A549 (cell line): ENCODE measurements at regions not wholly inside any gene's neighbourhood (a gene's known extent, or its start where the extent isn't known, plus 50 kb on each side); places are given as distances from the start of the nearest gene placed in this dataset.

Source experiments
- ATAC-seq, 2 experiments: fragments of 200-7000 bp in 1 of 2; fragments of >200 bp in 1 of 2; cut with Nextera tagmentation in 1 of 2; cut with Tn5 transposase in 1 of 2; 3 replicates each; pipeline versions ENCODE4 v1.8.0 to v1.9.1; 2018 to 2020; ENCODE audit warnings: mild to moderate bottlenecking in 1 of 2, moderate library complexity in 1 of 2
- CTCF ChIA-PET: fragments of 300-600 bp; sonication (Branson Sonifier 250); formaldehyde crosslinking; extraction: SDS; loops from one replicate; lab custom pipeline; 2021; ENCODE audit warnings: antibody characterized with exemption, inconsistent platforms; lab: Yijun Ruan, JAX
- POLR2A ChIA-PET: fragments of 350-600 bp; formaldehyde crosslinking; extraction: SDS; loops from one replicate; lab custom pipeline; 2021; ENCODE audit warnings: antibody characterized with exemption, inconsistent platforms; lab: Yijun Ruan, JAX
- DNase-seq, 2 experiments: peaks; one replicate each; pipeline versions ENCODE4 v3.0.0 to v3.0.0-alpha.2; 2011 to 2016; ENCODE audit warnings: low read depth in 1 of 2, low spot score in 1 of 2
- FAIRE-seq: peaks from 2 replicates; lab custom pipeline; 2011; peaks lifted over from hg19 to GRCh38; lab: Jason Lieb, UNC
- H3K27ac ChIP-seq, 2 experiments: fragments of >200 bp; sonication (Bioruptor Twin); formaldehyde crosslinking; 3 replicates each; pipeline ENCODE4 v1.5.1; 2016 to 2017
- H3K4me1 ChIP-seq: fragments of >200 bp; sonication (Bioruptor Twin); formaldehyde crosslinking; 3 replicates; pipeline ENCODE4 v1.6.1; 2016
- H3K4me2 ChIP-seq: fragments of >200 bp; sonication (Bioruptor Twin); formaldehyde crosslinking; 3 replicates; pipeline ENCODE4 v1.6.1; 2016
- H3K4me3 ChIP-seq: fragments of >200 bp; sonication (Bioruptor Twin); formaldehyde crosslinking; 3 replicates; pipeline ENCODE4 v1.5.1; 2016
- H3K9me3 ChIP-seq: fragments of >200 bp; sonication (Bioruptor Twin); formaldehyde crosslinking; 3 replicates; pipeline ENCODE4 v1.6.1; 2016
- CEBPB ChIP-seq, 2 experiments: fragments of >200 bp in 1 of 2; sonication (Bioruptor Twin) in 1 of 2; formaldehyde crosslinking in 1 of 2; IDR thresholded peaks; 2 replicates each; pipeline ENCODE4 v1.6.1; 2012 to 2016
- CHD4 ChIP-seq: fragments of 200-600 bp; sonication (generic); IDR thresholded peaks from 2 replicates; pipeline ENCODE4 v1.6.1; 2016; ENCODE audit warnings: antibody characterized with exemption, mild to moderate bottlenecking, borderline replicate concordance
- EP300 ChIP-seq, 2 experiments: fragments of >200 bp; sonication (Bioruptor Twin); formaldehyde crosslinking; IDR thresholded peaks; 2 replicates in 1 of 2; 3 replicates in 1 of 2; pipeline ENCODE4 v1.6.1; 2016 to 2017
- GATA3 ChIP-seq: IDR thresholded peaks from 2 replicates; pipeline ENCODE4 v1.6.1; 2012; ENCODE audit warnings: borderline replicate concordance
- HEYL ChIP-seq: fragments of 250-450 bp; sonication (Bioruptor Pico); IDR thresholded peaks from 2 replicates; pipeline ENCODE4 v1.8.0; 2021; ENCODE audit warnings: mild to moderate bottlenecking, moderate library complexity
- HOXB5 ChIP-seq: fragments of 250-450 bp; sonication (Bioruptor Pico); IDR thresholded peaks from 2 replicates; pipeline ENCODE4 v1.5.0; 2020; ENCODE audit warnings: mild to moderate bottlenecking, moderate library complexity
- JUN ChIP-seq, 2 experiments: fragments of >200 bp; sonication (Bioruptor Twin); formaldehyde crosslinking; IDR thresholded peaks; 2 replicates in 1 of 2; 3 replicates in 1 of 2; pipeline ENCODE4 v1.6.1; 2016 to 2017
- JUNB ChIP-seq: fragments of >200 bp; sonication (Bioruptor Twin); formaldehyde crosslinking; IDR thresholded peaks from 2 replicates; pipeline ENCODE4 v1.6.1; 2016
- KDM5A ChIP-seq: fragments of 200-600 bp; sonication (generic); IDR thresholded peaks from 2 replicates; pipeline ENCODE4 v1.6.1; 2016; ENCODE audit warnings: antibody characterized with exemption, mild to moderate bottlenecking
- NR3C1 ChIP-seq: fragments of >200 bp; sonication (Bioruptor Twin); formaldehyde crosslinking; IDR thresholded peaks from 3 replicates; pipeline ENCODE4 v1.6.1; 2017
- PHF8 ChIP-seq: fragments of 200-600 bp; sonication (generic); IDR thresholded peaks from 2 replicates; pipeline ENCODE4 v1.6.1; 2016; ENCODE audit warnings: low read depth, mild to moderate bottlenecking, antibody characterized with exemption, moderate library complexity, borderline replicate concordance
- POLR2AphosphoS2 ChIP-seq: conservative IDR thresholded peaks from 2 replicates; pipeline ENCODE4 v1.6.1; 2012; ENCODE audit warnings: low read length, improper control_type of control experiment, inconsistent platforms
- TFCP2L1 ChIP-seq: fragments of 250-450 bp; sonication (Bioruptor Pico); IDR thresholded peaks from 2 replicates; pipeline ENCODE4 v1.5.0; 2021; ENCODE audit warnings: mild to moderate bottlenecking
- ZC3H11A ChIP-seq: fragments of 450-650 bp; IDR thresholded peaks from 2 replicates; pipeline ENCODE4 v1.6.1; 2014; ENCODE audit warnings: antibody characterized with exemption, mild to moderate bottlenecking
- ZFP36 ChIP-seq: fragments of 450-650 bp; IDR thresholded peaks from 2 replicates; pipeline ENCODE4 v1.6.1; 2014; ENCODE audit warnings: borderline replicate concordance; ENCODE audit not compliant: partially characterized antibody
- WGBS: methylation state at CpG from one replicate; pipeline ENCODE4 v1.1.6; 2017; ENCODE audit errors: missing lambda C conversion rate; 5-methylcytosine and 5-hydroxymethylcytosine counted together
- TF ChIP-seq, protein P1 (sequence below): fragments of >200 bp; sonication (Bioruptor Twin); formaldehyde crosslinking; IDR thresholded peaks from 2 replicates; pipeline ENCODE4 v1.6.1; 2016
- TF ChIP-seq, protein P2 (sequence below): fragments of 450-650 bp; IDR thresholded peaks from 2 replicates; pipeline ENCODE4 v1.6.1; 2014; ENCODE audit warnings: antibody characterized with exemption
- TF ChIP-seq, protein P3 (sequence below): fragments of >200 bp; sonication (Bioruptor Twin); formaldehyde crosslinking; IDR thresholded peaks from 3 replicates; pipeline ENCODE4 v1.6.1; 2016
- TF ChIP-seq, protein P4 (sequence below): fragments of 150-350 bp; IDR thresholded peaks from 2 replicates; pipeline ENCODE4 v1.6.1; 2014; ENCODE audit warnings: low read depth, mild to moderate bottlenecking, low read length
- TF ChIP-seq, protein P5 (sequence below): IDR thresholded peaks from 2 replicates; pipeline ENCODE4 v1.6.1; 2012; ENCODE audit warnings: low read depth, borderline replicate concordance
- TF ChIP-seq, protein P6 (sequence below): fragments of 250-450 bp; sonication (Bioruptor Pico); IDR thresholded peaks from 2 replicates; pipeline ENCODE4 v1.5.0; 2020; ENCODE audit warnings: low read depth, mild to moderate bottlenecking, moderate library complexity
- TF ChIP-seq, protein P7 (sequence below): fragments of 200-600 bp; sonication (generic); IDR thresholded peaks from 2 replicates; pipeline ENCODE4 v1.6.1; 2016; ENCODE audit warnings: antibody characterized with exemption, mild to moderate bottlenecking, moderate library complexity

DNA sequence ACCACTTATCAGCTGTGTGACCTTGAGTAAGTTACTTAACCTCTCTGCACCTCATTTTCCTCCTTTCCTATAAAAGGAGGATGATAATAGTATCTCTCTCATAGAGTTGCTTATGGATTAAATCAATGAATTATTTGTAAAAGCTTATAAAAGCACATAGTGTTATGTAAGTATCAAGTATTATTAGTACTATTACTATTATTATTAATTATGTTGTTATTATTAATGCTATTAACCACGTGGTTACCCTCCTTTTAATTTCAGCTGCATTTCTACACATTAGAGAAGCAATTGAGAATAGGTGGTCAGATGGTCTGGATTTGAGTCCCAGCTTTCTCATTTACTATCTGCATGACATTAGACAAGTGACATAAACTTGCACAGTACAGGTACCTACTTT lies 58.1 kb upstream of the WNT4 start:
- WGBS: 0% methylated on average over 1 of the region's 1 CpG
- ChIA-PET CTCF (interaction anchor here (2.0 kb wide), 1 partner anchor 10 kb away, joined by 5 read pairs; no protein-coding TSS in a partner anchor), POLR2A (no interaction called here)
- DNase-seq (no peak), ATAC-seq (no peak), FAIRE-seq (no peak)
- no peaks in the 10 kb centered on the region for H3K9me3 ChIP-seq
- H3K27ac ChIP-seq: no peak overlapping the region
- no peak overlapping the region for H3K4me3 ChIP-seq
- TF ChIP-seq, protein P1, sequence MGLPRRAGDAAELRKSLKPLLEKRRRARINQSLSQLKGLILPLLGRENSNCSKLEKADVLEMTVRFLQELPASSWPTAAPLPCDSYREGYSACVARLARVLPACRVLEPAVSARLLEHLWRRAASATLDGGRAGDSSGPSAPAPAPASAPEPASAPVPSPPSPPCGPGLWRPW: no peak
- TF ChIP-seq GATA3: no peak
- TF ChIP-seq, protein P2, sequence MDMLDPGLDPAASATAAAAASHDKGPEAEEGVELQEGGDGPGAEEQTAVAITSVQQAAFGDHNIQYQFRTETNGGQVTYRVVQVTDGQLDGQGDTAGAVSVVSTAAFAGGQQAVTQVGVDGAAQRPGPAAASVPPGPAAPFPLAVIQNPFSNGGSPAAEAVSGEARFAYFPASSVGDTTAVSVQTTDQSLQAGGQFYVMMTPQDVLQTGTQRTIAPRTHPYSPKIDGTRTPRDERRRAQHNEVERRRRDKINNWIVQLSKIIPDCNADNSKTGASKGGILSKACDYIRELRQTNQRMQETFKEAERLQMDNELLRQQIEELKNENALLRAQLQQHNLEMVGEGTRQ: no peak
- no peak for TF ChIP-seq NR3C1
- no peak for TF ChIP-seq PHF8
- no peak for TF ChIP-seq JUN (IDR thresholded peaks at IDR 0.05)
- TF ChIP-seq HOXB5 (CRISPR knock-in tag): no peak
- no peak for TF ChIP-seq JUNB
- TF ChIP-seq, protein P3, sequence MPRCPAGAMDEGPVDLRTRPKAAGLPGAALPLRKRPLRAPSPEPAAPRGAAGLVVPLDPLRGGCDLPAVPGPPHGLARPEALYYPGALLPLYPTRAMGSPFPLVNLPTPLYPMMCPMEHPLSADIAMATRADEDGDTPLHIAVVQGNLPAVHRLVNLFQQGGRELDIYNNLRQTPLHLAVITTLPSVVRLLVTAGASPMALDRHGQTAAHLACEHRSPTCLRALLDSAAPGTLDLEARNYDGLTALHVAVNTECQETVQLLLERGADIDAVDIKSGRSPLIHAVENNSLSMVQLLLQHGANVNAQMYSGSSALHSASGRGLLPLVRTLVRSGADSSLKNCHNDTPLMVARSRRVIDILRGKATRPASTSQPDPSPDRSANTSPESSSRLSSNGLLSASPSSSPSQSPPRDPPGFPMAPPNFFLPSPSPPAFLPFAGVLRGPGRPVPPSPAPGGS: no peak
- no peak for TF ChIP-seq KDM5A
- TF ChIP-seq, protein P4, sequence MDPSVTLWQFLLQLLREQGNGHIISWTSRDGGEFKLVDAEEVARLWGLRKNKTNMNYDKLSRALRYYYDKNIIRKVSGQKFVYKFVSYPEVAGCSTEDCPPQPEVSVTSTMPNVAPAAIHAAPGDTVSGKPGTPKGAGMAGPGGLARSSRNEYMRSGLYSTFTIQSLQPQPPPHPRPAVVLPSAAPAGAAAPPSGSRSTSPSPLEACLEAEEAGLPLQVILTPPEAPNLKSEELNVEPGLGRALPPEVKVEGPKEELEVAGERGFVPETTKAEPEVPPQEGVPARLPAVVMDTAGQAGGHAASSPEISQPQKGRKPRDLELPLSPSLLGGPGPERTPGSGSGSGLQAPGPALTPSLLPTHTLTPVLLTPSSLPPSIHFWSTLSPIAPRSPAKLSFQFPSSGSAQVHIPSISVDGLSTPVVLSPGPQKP: no peak
- TF ChIP-seq CEBPB (IDR thresholded peaks at IDR 0.05): no peak
- TF ChIP-seq POLR2AphosphoS2: no peak
- no peak for TF ChIP-seq CHD4
- no peak overlapping the region for H3K4me2 ChIP-seq
- H3K4me1 ChIP-seq: no peaks in the 10 kb centered on the region

DNA sequence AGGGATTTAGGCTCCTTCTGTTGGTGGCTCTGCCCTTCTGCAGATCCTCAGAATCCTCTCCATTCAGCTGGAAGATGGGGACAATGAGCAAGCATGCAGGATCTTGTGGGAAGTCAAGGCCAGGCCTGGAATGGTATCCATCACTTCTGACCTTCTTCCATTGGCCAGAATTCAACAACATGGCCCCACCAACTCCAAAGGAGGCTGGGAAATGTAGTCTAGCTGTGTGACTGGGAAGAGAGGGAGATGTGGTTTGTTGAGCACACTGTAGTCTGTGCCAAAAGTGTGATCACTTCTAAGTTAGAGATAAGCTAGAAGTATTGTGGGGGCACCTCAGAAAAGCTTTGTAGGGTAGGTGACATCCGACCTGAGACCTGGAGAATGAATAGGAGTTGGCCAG lies 60.4 kb upstream of the WNT4 start:
- FAIRE-seq (no peak), DNase-seq (no peak), ATAC-seq (no peak)
- CTCF ChIA-PET: interaction anchor here (0.6 to 1.9 kb wide), 4 partner anchors 9 to 72 kb away, joined by 3 to 6 read pairs (median 4); no protein-coding TSS in a partner anchor
- 18% methylated on average over 1 of the region's 1 CpG for WGBS
- no peak overlapping the region for H3K4me2 ChIP-seq
- TF ChIP-seq ZC3H11A: no peak
- TF ChIP-seq, protein P5, sequence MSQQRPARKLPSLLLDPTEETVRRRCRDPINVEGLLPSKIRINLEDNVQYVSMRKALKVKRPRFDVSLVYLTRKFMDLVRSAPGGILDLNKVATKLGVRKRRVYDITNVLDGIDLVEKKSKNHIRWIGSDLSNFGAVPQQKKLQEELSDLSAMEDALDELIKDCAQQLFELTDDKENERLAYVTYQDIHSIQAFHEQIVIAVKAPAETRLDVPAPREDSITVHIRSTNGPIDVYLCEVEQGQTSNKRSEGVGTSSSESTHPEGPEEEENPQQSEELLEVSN: no peak
- TF ChIP-seq, protein P3: no peak
- no peak overlapping the region for H3K4me3 ChIP-seq
- no peaks in the 10 kb centered on the region for H3K9me3 ChIP-seq
- no peak overlapping the region for H3K27ac ChIP-seq
- no peaks in the 10 kb centered on the region for H3K4me1 ChIP-seq
- POLR2A ChIA-PET: no interaction called here

DNA sequence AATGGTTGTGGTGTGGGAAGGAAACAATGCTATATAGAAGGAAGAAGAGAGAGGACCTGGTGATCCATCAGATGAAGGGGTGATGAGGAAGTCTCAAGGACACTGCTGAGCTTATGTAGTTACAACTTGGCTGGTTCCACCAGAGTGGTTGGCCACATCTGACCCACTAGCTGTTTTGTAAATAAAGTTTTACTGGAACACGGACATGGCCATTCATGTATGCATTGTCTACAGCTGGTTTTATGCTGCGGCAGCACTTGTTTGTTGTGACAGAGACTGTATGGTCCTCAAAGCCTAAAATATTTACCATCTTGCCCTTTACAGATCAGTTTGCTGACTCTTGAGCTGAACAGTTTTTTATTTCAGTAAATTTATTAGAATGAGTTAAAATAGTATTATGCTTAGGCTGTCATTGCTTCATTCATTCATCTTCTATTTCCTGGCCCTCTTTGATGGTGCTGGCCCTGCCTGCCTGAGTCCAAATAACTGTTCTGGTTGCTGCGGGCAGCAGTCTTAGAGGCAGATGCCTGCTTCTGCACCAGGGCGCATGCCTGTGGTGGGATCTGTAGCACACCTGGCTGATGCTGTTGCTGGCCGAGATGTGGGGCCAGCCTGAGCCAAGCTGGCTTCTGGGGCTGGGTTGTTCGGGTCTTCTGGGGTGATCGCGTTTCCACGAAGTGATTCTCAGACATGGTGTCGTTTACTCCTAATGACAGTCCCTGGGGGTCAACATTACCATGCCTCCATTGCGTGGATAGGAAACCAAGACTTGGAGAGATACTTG lies 61.4 kb upstream of the WNT4 start:
- Histone ChIP-seq H3K4me1 (no peaks in the 10 kb centered on the region), H3K9me3 (no peaks in the 10 kb centered on the region), H3K27ac (no peak overlapping the region), H3K4me3 (no peak overlapping the region), H3K4me2 (no peak overlapping the region)
- ChIA-PET CTCF (interaction anchor here (1.2 to 1.9 kb wide), 4 partner anchors 10 to 71 kb away, joined by 4 to 6 read pairs (median 5); no protein-coding TSS in a partner anchor), POLR2A (no interaction called here)
- ATAC-seq: no peak
- WGBS: 72% methylated on average over 5 of the region's 11 CpGs
- FAIRE-seq: no peak
- DNase-seq: no peak
- TF ChIP-seq, protein P6, sequence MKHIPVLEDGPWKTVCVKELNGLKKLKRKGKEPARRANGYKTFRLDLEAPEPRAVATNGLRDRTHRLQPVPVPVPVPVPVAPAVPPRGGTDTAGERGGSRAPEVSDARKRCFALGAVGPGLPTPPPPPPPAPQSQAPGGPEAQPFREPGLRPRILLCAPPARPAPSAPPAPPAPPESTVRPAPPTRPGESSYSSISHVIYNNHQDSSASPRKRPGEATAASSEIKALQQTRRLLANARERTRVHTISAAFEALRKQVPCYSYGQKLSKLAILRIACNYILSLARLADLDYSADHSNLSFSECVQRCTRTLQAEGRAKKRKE (CRISPR knock-in tag): no peak
- TF ChIP-seq, protein P1: no peak
- TF ChIP-seq TFCP2L1 (CRISPR knock-in tag) (no peak), HEYL (CRISPR knock-in tag) (no peak), ZFP36 (no peak), EP300 (IDR thresholded peaks at IDR 0.05) (no peak), JUNB (no peak)
- TF ChIP-seq, protein P7, sequence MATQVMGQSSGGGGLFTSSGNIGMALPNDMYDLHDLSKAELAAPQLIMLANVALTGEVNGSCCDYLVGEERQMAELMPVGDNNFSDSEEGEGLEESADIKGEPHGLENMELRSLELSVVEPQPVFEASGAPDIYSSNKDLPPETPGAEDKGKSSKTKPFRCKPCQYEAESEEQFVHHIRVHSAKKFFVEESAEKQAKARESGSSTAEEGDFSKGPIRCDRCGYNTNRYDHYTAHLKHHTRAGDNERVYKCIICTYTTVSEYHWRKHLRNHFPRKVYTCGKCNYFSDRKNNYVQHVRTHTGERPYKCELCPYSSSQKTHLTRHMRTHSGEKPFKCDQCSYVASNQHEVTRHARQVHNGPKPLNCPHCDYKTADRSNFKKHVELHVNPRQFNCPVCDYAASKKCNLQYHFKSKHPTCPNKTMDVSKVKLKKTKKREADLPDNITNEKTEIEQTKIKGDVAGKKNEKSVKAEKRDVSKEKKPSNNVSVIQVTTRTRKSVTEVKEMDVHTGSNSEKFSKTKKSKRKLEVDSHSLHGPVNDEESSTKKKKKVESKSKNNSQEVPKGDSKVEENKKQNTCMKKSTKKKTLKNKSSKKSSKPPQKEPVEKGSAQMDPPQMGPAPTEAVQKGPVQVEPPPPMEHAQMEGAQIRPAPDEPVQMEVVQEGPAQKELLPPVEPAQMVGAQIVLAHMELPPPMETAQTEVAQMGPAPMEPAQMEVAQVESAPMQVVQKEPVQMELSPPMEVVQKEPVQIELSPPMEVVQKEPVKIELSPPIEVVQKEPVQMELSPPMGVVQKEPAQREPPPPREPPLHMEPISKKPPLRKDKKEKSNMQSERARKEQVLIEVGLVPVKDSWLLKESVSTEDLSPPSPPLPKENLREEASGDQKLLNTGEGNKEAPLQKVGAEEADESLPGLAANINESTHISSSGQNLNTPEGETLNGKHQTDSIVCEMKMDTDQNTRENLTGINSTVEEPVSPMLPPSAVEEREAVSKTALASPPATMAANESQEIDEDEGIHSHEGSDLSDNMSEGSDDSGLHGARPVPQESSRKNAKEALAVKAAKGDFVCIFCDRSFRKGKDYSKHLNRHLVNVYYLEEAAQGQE: no peak
